ENCODE measurements at regions not wholly inside any gene's neighbourhood (a gene's known extent, or its start where the extent isn't known, plus 50 kb on each side); places are given as distances from the start of the nearest gene placed in this dataset.

- no peak for TF ChIP-seq CTCF (conservative IDR thresholded peaks at IDR 0.05; ENCODE audit: low read depth)
- DNase-seq (ENCODE audit: low spot score): no peak
- ChIA-PET CTCF (no interaction called here), POLR2A (ENCODE audit: low non-redundant PET) (no interaction called here)
- H3K27ac ChIP-seq: no peak overlapping the region
These were observed 440.6 kb downstream of the FBXO15 start for GRCh38 chr18:73707035-73707434.

- no peak overlapping the region for H3K27ac ChIP-seq
- TF ChIP-seq CTCF (conservative IDR thresholded peaks at IDR 0.05; ENCODE audit: low read depth): no peak
- DNase-seq (ENCODE audit: low spot score): no peak
- CTCF ChIA-PET: no interaction called here
- POLR2A ChIA-PET (ENCODE audit: low non-redundant PET): no interaction called here
These were observed 450.3 kb downstream of the FBXO15 start for GRCh38 chr18:73697353-73697752.

GRCh38 chr18:73696698-73697097 lies 450.9 kb downstream of the FBXO15 start:
- no peak overlapping the region for H3K27ac ChIP-seq
- CTCF ChIA-PET: no interaction called here
- TF ChIP-seq CTCF (conservative IDR thresholded peaks at IDR 0.05; ENCODE audit: low read depth): no peak
- POLR2A ChIA-PET (ENCODE audit: low non-redundant PET): no interaction called here
- no peak for DNase-seq (ENCODE audit: low spot score)

GRCh38 chr18:73696171-73696570 lies 451.5 kb downstream of the FBXO15 start:
- POLR2A ChIA-PET (ENCODE audit: low non-redundant PET): no interaction called here
- no peak for DNase-seq (ENCODE audit: low spot score)

GRCh38 chr18:73693091-73693490 lies 454.5 kb downstream of the FBXO15 start:
- ChIA-PET POLR2A (ENCODE audit: low non-redundant PET) (no interaction called here), CTCF (no interaction called here)
- TF ChIP-seq CTCF (conservative IDR thresholded peaks at IDR 0.05; ENCODE audit: low read depth): no peak
- DNase-seq (ENCODE audit: low spot score): no peak
- H3K27ac ChIP-seq: no peak overlapping the region

More at GRCh38 chr18:73696171-73696570, 451.5 kb downstream of the FBXO15 start:
- CTCF ChIA-PET: no interaction called here
- no peak overlapping the region for H3K27ac ChIP-seq
- TF ChIP-seq CTCF (conservative IDR thresholded peaks at IDR 0.05; ENCODE audit: low read depth): no peak

GRCh38 chr18:73691624-73692023 lies 456.0 kb downstream of the FBXO15 start:
- POLR2A ChIA-PET (ENCODE audit: low non-redundant PET): no interaction called here
- no peak for DNase-seq (ENCODE audit: low spot score)
- no peak for TF ChIP-seq CTCF (conservative IDR thresholded peaks at IDR 0.05; ENCODE audit: low read depth)
- CTCF ChIA-PET: no interaction called here
- H3K27ac ChIP-seq: no peak overlapping the region

GRCh38 chr18:73691118-73691517 lies 456.5 kb downstream of the FBXO15 start:
- ChIA-PET CTCF (no interaction called here), POLR2A (ENCODE audit: low non-redundant PET) (no interaction called here)
- DNase-seq (ENCODE audit: low spot score): no peak
- no peak overlapping the region for H3K27ac ChIP-seq
- no peak for TF ChIP-seq CTCF (conservative IDR thresholded peaks at IDR 0.05; ENCODE audit: low read depth)

Data from RWPE1 (cell line).